ENCODE measurements at regions not wholly inside any gene's neighbourhood (a gene's known extent, or its start where the extent isn't known, plus 50 kb on each side); places are given as distances from the start of the nearest gene placed in this dataset.

- no peak for DNase-seq (ENCODE audit: low read depth in 2 of 2)
Measured at GRCh38 chr10:124265391-124265745, 153.4 kb downstream of the OAT start.

GRCh38 chr10:124264711-124265390, 153.9 kb downstream of the OAT start:
- DNase-seq (ENCODE audit: low read depth in 2 of 2), result no peak

GRCh38 chr10:124264271-124264670, 154.5 kb downstream of the OAT start:
- DNase-seq (ENCODE audit: low read depth in 2 of 2), result no peak

- DNase-seq (ENCODE audit: low read depth in 2 of 2), result no peak
Measured at GRCh38 chr10:124263726-124264125, 155.0 kb downstream of the OAT start.

- no peak for DNase-seq (ENCODE audit: low read depth in 2 of 2)
Measured at GRCh38 chr10:124262971-124263370, 155.8 kb downstream of the OAT start.

GRCh38 chr10:124262234-124262865, 156.4 kb downstream of the OAT start:
- DNase-seq (ENCODE audit: low read depth in 2 of 2), result no peak

- DNase-seq (ENCODE audit: low read depth in 2 of 2), result no peak
Measured at GRCh38 chr10:124259139-124259825, 159.4 kb downstream of the OAT start.

- no peak for DNase-seq (ENCODE audit: low read depth in 2 of 2)
Measured at GRCh38 chr10:124257781-124258180, 160.9 kb downstream of the OAT start.

GRCh38 chr10:124256151-124256550, 162.6 kb downstream of the OAT start:
- no peak for DNase-seq (ENCODE audit: low read depth in 2 of 2)

- DNase-seq (ENCODE audit: low read depth in 2 of 2), result no peak
Measured at GRCh38 chr10:124255556-124255955, 162.2 kb upstream of the CHST15 start.

- no peak for DNase-seq (ENCODE audit: low read depth in 2 of 2)
Measured at GRCh38 chr10:124254490-124254889, 161.1 kb upstream of the CHST15 start.

GRCh38 chr10:124253006-124253405, 159.6 kb upstream of the CHST15 start:
- DNase-seq (ENCODE audit: low read depth in 2 of 2), result no peak

- DNase-seq (ENCODE audit: low read depth in 2 of 2), result no peak
Measured at GRCh38 chr10:124252097-124252715, 158.8 kb upstream of the CHST15 start.

- DNase-seq (ENCODE audit: low read depth in 2 of 2), result no peak
Measured at GRCh38 chr10:124251317-124252065, 158.1 kb upstream of the CHST15 start.

GRCh38 chr10:124250506-124250905, 157.1 kb upstream of the CHST15 start:
- DNase-seq (ENCODE audit: low read depth in 2 of 2), result no peak

GRCh38 chr10:124249812-124250432, 156.5 kb upstream of the CHST15 start:
- no peak for DNase-seq (ENCODE audit: low read depth in 2 of 2)

GRCh38 chr10:124249196-124249595, 155.8 kb upstream of the CHST15 start:
- DNase-seq (ENCODE audit: low read depth in 2 of 2), result no peak

GRCh38 chr10:124248056-124249045, 155.0 kb upstream of the CHST15 start:
- no peak for DNase-seq (ENCODE audit: low read depth in 2 of 2)

- no peak for DNase-seq (ENCODE audit: low read depth in 2 of 2)
Measured at GRCh38 chr10:124245806-124246440, 152.5 kb upstream of the CHST15 start.

GRCh38 chr10:124245191-124245590, 151.8 kb upstream of the CHST15 start:
- DNase-seq (ENCODE audit: low read depth in 2 of 2), result no peak
